ENCODE measurements at regions not wholly inside any gene's neighbourhood (a gene's known extent, or its start where the extent isn't known, plus 50 kb on each side); places are given as distances from the start of the nearest gene placed in this dataset.

DNA sequence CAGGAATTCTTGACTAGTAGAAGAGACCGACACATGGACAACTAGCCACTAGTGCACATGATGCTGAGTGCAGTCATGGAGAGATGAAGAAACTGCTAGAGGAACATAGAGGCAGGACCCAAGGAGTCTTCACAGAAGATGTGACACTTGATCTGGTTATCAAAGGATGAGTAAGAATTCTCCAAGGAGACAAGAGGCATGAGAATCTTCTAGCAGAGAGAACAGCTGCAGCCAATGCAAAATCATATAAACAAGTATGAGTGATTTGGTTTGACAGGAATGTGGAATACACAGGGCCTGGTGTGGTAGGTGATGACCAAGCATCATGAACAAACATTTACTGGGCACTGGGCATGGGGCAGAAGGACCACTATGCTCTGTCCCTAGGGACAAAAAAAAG, 140.9 kb upstream of the CTTNBP2NL start:
- TF ChIP-seq MXI1 (conservative IDR thresholded peaks at IDR 0.05; ENCODE audit: poor library complexity, severe bottlenecking) (no peak), POLR2AphosphoS5 (IDR thresholded peaks at IDR 0.05) (no peak), EP300 (conservative IDR thresholded peaks at IDR 0.05; ENCODE audit: poor library complexity, severe bottlenecking) (no peak), EZH2 (IDR thresholded peaks at IDR 0.05; ENCODE audit: borderline replicate concordance, insufficient read depth, low read length, poor library complexity, severe bottlenecking) (no peak), RAD21 (conservative IDR thresholded peaks at IDR 0.05) (no peak), TAF1 (IDR thresholded peaks at IDR 0.05; ENCODE audit: low read depth) (no peak), SMC3 (conservative IDR thresholded peaks at IDR 0.05; ENCODE audit: poor library complexity) (no peak)

DNA sequence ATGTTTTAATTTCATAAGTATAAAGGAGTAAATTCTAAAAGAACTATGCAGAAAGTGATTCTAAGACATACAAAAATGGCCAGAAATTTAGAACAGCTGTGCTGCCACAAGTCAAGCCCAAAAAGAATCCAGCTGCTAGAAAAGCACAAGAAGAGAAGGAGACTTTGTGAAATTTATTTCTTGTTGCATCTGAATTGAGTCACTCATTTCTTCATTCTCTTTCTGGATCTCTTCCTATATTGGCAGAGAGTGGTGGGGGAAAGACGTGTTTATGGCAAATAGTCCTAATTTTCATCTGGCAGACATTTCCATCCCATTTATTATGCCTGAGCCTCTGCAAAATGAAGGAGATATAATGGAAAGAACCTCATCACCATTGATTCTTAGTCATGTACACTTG, 139.6 kb upstream of the CTTNBP2NL start:
- Histone ChIP-seq H3K79me2 (replicated peaks; ENCODE audit: insufficient read depth, low read length) (no peaks in the 10 kb centered on the region), H2AFZ (ENCODE audit: low read depth, low read length) (no peak overlapping the region), H3K9ac (ENCODE audit: low read length) (no peak overlapping the region), H3K9me3 (ENCODE audit: low read length) (no peaks in the 10 kb centered on the region), H3K4me3 (ENCODE audit: low read length) (no peak overlapping the region), H3K36me3 (ENCODE audit: insufficient read depth, low read length) (no peaks in the 10 kb centered on the region), H3K27ac (ENCODE audit: low read length) (no peak overlapping the region), H3K4me2 (ENCODE audit: low read length) (no peak overlapping the region), H3K27me3 (ENCODE audit: insufficient read depth, low read depth, low read length) (no peaks in the 10 kb centered on the region), H4K20me1 (ENCODE audit: insufficient read depth) (no peaks in the 10 kb centered on the region), H3F3A (ENCODE audit: insufficient read depth, low read length, poor library complexity, severe bottlenecking) (no peaks in the 10 kb centered on the region), H3K9me2 (ENCODE audit: insufficient read depth, low read length) (no peaks in the 10 kb centered on the region)
- no peak for TF ChIP-seq EP300 (conservative IDR thresholded peaks at IDR 0.05; ENCODE audit: poor library complexity, severe bottlenecking)
- no peak for TF ChIP-seq SMC3 (conservative IDR thresholded peaks at IDR 0.05; ENCODE audit: poor library complexity)
- no peak for TF ChIP-seq TAF1 (IDR thresholded peaks at IDR 0.05; ENCODE audit: low read depth)
- TF ChIP-seq, protein P1, sequence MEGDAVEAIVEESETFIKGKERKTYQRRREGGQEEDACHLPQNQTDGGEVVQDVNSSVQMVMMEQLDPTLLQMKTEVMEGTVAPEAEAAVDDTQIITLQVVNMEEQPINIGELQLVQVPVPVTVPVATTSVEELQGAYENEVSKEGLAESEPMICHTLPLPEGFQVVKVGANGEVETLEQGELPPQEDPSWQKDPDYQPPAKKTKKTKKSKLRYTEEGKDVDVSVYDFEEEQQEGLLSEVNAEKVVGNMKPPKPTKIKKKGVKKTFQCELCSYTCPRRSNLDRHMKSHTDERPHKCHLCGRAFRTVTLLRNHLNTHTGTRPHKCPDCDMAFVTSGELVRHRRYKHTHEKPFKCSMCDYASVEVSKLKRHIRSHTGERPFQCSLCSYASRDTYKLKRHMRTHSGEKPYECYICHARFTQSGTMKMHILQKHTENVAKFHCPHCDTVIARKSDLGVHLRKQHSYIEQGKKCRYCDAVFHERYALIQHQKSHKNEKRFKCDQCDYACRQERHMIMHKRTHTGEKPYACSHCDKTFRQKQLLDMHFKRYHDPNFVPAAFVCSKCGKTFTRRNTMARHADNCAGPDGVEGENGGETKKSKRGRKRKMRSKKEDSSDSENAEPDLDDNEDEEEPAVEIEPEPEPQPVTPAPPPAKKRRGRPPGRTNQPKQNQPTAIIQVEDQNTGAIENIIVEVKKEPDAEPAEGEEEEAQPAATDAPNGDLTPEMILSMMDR (IDR thresholded peaks at IDR 0.05; ENCODE audit: poor library complexity, severe bottlenecking), result no peak
- TF ChIP-seq, protein P2, sequence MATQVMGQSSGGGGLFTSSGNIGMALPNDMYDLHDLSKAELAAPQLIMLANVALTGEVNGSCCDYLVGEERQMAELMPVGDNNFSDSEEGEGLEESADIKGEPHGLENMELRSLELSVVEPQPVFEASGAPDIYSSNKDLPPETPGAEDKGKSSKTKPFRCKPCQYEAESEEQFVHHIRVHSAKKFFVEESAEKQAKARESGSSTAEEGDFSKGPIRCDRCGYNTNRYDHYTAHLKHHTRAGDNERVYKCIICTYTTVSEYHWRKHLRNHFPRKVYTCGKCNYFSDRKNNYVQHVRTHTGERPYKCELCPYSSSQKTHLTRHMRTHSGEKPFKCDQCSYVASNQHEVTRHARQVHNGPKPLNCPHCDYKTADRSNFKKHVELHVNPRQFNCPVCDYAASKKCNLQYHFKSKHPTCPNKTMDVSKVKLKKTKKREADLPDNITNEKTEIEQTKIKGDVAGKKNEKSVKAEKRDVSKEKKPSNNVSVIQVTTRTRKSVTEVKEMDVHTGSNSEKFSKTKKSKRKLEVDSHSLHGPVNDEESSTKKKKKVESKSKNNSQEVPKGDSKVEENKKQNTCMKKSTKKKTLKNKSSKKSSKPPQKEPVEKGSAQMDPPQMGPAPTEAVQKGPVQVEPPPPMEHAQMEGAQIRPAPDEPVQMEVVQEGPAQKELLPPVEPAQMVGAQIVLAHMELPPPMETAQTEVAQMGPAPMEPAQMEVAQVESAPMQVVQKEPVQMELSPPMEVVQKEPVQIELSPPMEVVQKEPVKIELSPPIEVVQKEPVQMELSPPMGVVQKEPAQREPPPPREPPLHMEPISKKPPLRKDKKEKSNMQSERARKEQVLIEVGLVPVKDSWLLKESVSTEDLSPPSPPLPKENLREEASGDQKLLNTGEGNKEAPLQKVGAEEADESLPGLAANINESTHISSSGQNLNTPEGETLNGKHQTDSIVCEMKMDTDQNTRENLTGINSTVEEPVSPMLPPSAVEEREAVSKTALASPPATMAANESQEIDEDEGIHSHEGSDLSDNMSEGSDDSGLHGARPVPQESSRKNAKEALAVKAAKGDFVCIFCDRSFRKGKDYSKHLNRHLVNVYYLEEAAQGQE (IDR thresholded peaks at IDR 0.05; ENCODE audit: borderline replicate concordance), result no peak
- no peak for TF ChIP-seq POLR2AphosphoS5 (IDR thresholded peaks at IDR 0.05)
- no peak for TF ChIP-seq EZH2 (IDR thresholded peaks at IDR 0.05; ENCODE audit: borderline replicate concordance, insufficient read depth, low read length, poor library complexity, severe bottlenecking)
- no peak for TF ChIP-seq RAD21 (conservative IDR thresholded peaks at IDR 0.05)
- TF ChIP-seq MXI1 (conservative IDR thresholded peaks at IDR 0.05; ENCODE audit: poor library complexity, severe bottlenecking), result no peak

More for the DNA sequence above, 140.9 kb upstream of the CTTNBP2NL start:
- H3K4me3 ChIP-seq (ENCODE audit: low read length), result no peak overlapping the region
- no peaks in the 10 kb centered on the region for H3K79me2 ChIP-seq (replicated peaks; ENCODE audit: insufficient read depth, low read length)
- H2AFZ ChIP-seq (ENCODE audit: low read depth, low read length), result no peak overlapping the region
- no peaks in the 10 kb centered on the region for H3K9me3 ChIP-seq (ENCODE audit: low read length)
- no peaks in the 10 kb centered on the region for H4K20me1 ChIP-seq (ENCODE audit: insufficient read depth)
- H3K9me2 ChIP-seq (ENCODE audit: insufficient read depth, low read length), result no peaks in the 10 kb centered on the region
- H3K36me3 ChIP-seq (ENCODE audit: insufficient read depth, low read length), result no peaks in the 10 kb centered on the region
- no peak overlapping the region for H3K4me2 ChIP-seq (ENCODE audit: low read length)
- H3F3A ChIP-seq (ENCODE audit: insufficient read depth, low read length, poor library complexity, severe bottlenecking), result no peaks in the 10 kb centered on the region
- no peak overlapping the region for H3K9ac ChIP-seq (ENCODE audit: low read length)
- no peaks in the 10 kb centered on the region for H3K27me3 ChIP-seq (ENCODE audit: insufficient read depth, low read depth, low read length)
- no peak overlapping the region for H3K27ac ChIP-seq (ENCODE audit: low read length)
